ENCODE measurements at regions not wholly inside any gene's neighbourhood (a gene's known extent, or its start where the extent isn't known, plus 50 kb on each side); places are given as distances from the start of the nearest gene placed in this dataset.

DNA sequence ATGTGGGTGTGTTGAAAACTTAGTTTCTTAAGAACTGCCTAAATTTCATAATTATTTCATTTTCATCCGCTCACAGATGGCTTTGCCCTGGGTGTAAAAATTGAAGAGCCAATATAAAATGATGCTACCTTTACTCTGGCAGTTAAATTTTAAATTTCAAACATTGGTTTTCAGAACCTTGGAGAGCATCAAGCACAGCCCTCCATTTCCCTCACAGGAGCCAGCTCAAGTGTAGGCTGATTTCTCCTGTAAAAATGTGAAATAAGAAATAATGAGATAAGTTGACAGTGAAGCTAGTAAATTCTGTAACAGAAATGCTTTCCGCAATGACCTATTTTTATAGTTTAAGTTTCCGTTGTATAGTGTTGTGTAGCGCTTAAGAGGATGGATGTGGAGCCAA, 53.9 kb upstream of the AKT3 start:
- no peak for DNase-seq

DNA sequence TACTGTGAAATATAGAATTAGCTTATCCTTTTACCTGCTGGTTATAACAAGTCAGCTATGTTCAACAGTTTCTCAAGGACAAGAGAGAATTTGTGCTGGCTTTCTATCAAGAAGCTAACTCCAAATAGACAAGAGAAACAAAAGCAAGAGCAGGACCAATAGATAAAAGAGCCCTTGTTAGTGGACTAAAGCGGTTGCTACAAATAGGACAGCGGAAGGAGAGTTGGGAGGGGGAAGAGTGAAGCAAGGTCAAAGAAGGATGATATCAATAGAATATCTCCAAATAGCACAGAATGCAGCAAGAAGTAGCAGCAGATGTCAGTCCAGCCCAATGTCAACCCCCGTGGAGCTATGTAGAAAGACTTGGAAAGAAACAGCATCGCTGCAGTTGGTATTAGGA, 53.0 kb upstream of the AKT3 start:
- no peak for DNase-seq

DNA sequence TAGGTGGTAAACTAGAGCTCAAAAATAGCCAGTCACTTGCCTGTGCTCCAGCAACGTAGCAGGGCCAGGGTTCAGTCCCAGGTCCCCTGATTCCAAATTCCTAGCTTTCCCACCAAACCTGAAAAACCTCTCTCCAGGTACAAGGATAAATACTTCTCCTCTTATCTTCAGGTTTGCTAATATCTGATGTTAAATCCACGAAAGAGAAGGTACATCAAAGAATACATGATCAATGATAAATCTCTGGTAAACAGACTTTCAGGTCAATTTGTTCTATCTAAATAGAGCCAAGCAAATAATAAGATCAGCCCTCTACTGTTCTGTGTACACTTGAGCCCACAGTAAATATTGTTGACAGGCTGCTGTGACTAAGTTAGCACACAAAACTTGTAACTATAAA, 52.1 kb upstream of the AKT3 start:
- DNase-seq, result no peak

Measured in NCI-H2107 (cell line).